HG02678 (cell line): ENCODE measurements at regions not wholly inside any gene's neighbourhood (a gene's known extent, or its start where the extent isn't known, plus 50 kb on each side); places are given as distances from the start of the nearest gene placed in this dataset.

ENCODE experiments used
- ATAC-seq: cut with Tn5 transposase; IDR thresholded peaks from one replicate; pipeline ENCODE4 v1.9.1; 2021; ENCODE audit warnings: mild to moderate bottlenecking, moderate library complexity; ENCODE audit not compliant: unreplicated experiment

GRCh38 chr5:66459728-66460127 is 136.5 kb upstream of the MAST4 start:
- ATAC-seq = no peak

- ATAC-seq = no peak
These were observed 128.6 kb upstream of the MAST4 start for GRCh38 chr5:66467564-66467963.

GRCh38 chr5:66469684-66470083 is 126.5 kb upstream of the MAST4 start:
- no peak for ATAC-seq

GRCh38 chr5:66472010-66472409 is 124.2 kb upstream of the MAST4 start:
- no peak for ATAC-seq

- no peak for ATAC-seq
These were observed 120.5 kb upstream of the MAST4 start for GRCh38 chr5:66475731-66476130.

GRCh38 chr5:66477596-66477995 is 118.6 kb upstream of the MAST4 start:
- ATAC-seq = no peak

- no peak for ATAC-seq
These were observed 101.8 kb upstream of the MAST4 start for GRCh38 chr5:66494437-66494836.

- ATAC-seq = no peak
These were observed 97.4 kb upstream of the MAST4 start for GRCh38 chr5:66498791-66499207.

GRCh38 chr5:66503203-66503789 is 92.9 kb upstream of the MAST4 start:
- ATAC-seq = no peak

- no peak for ATAC-seq
These were observed 89.1 kb upstream of the MAST4 start for GRCh38 chr5:66507106-66507505.

GRCh38 chr5:66511491-66511890 is 84.7 kb upstream of the MAST4 start:
- ATAC-seq = no peak

- ATAC-seq = no peak
These were observed 83.1 kb upstream of the MAST4 start for GRCh38 chr5:66513130-66513529.

GRCh38 chr5:66515209-66515608 is 81.0 kb upstream of the MAST4 start:
- ATAC-seq = no peak

- no peak for ATAC-seq
These were observed 79.6 kb upstream of the MAST4 start for GRCh38 chr5:66516550-66516949.

GRCh38 chr5:66517351-66517750 is 78.8 kb upstream of the MAST4 start:
- no peak for ATAC-seq

GRCh38 chr5:66518052-66518451 is 78.1 kb upstream of the MAST4 start:
- no peak for ATAC-seq

- ATAC-seq = no peak
These were observed 77.4 kb upstream of the MAST4 start for GRCh38 chr5:66518753-66519152.

GRCh38 chr5:66519626-66520025 is 76.6 kb upstream of the MAST4 start:
- no peak for ATAC-seq

- ATAC-seq = no peak
These were observed 75.3 kb upstream of the MAST4 start for GRCh38 chr5:66520854-66521253.

GRCh38 chr5:66527478-66528035 is 68.6 kb upstream of the MAST4 start:
- no peak for ATAC-seq

GRCh38 chr5:66529182-66529581 is 67.0 kb upstream of the MAST4 start:
- ATAC-seq = no peak

GRCh38 chr5:66529704-66530103 is 66.5 kb upstream of the MAST4 start:
- ATAC-seq = no peak

GRCh38 chr5:66538126-66538525 is 58.1 kb upstream of the MAST4 start:
- no peak for ATAC-seq
